ENCODE measurements at regions not wholly inside any gene's neighbourhood (a gene's known extent, or its start where the extent isn't known, plus 50 kb on each side); places are given as distances from the start of the nearest gene placed in this dataset.

- Histone ChIP-seq H4K20me1 (ENCODE audit: insufficient read depth, low read length, poor library complexity, severe bottlenecking) (no peaks in the 10 kb centered on the region), H3K9ac (ENCODE audit: low read depth, low read length, poor library complexity, severe bottlenecking) (no peak overlapping the region), H3K9me2 (replicated peaks; ENCODE audit: low read depth, low read length) (no peaks in the 10 kb centered on the region), H3K4me3 (ENCODE audit: low read length, poor library complexity, severe bottlenecking) (no peak overlapping the region), H3K27me3 (ENCODE audit: insufficient read depth, low read length, poor library complexity, severe bottlenecking) (no peaks in the 10 kb centered on the region), H2AFZ (ENCODE audit: low read length) (no peak overlapping the region), H3K79me2 (ENCODE audit: insufficient read depth, low read length) (no peaks in the 10 kb centered on the region), H3K36me3 (ENCODE audit: insufficient read depth, low read length) (no peaks in the 10 kb centered on the region), H3K4me1 (ENCODE audit: insufficient read depth, low read length, poor library complexity, severe bottlenecking) (no peaks in the 10 kb centered on the region), H3F3A (ENCODE audit: low read depth) (no peaks in the 10 kb centered on the region), H3K9me3 (ENCODE audit: insufficient read depth, low read depth, low read length) (no peaks in the 10 kb centered on the region), H3K4me2 (ENCODE audit: low read depth, low read length, poor library complexity, severe bottlenecking) (no peak overlapping the region)
- TF ChIP-seq CTCF (conservative IDR thresholded peaks at IDR 0.05; ENCODE audit: low read length), result no peak
- no peak for TF ChIP-seq EZH2phosphoT487 (IDR thresholded peaks at IDR 0.05; ENCODE audit: borderline replicate concordance)
These were observed 297.9 kb downstream of the EN1 start for GRCh38 chr2:118549503-118549902.

- no peaks in the 10 kb centered on the region for H3F3A ChIP-seq (ENCODE audit: low read depth)
- no peak for TF ChIP-seq CTCF (conservative IDR thresholded peaks at IDR 0.05; ENCODE audit: low read length)
- TF ChIP-seq EZH2phosphoT487 (IDR thresholded peaks at IDR 0.05; ENCODE audit: borderline replicate concordance), result no peak
These were observed 298.5 kb downstream of the EN1 start for GRCh38 chr2:118548880-118549488.

GRCh38 chr2:118539290-118539689 is 308.2 kb downstream of the EN1 start:
- H3K4me1 ChIP-seq (ENCODE audit: insufficient read depth, low read length, poor library complexity, severe bottlenecking), result no peaks in the 10 kb centered on the region
- no peaks in the 10 kb centered on the region for H3K27me3 ChIP-seq (ENCODE audit: insufficient read depth, low read length, poor library complexity, severe bottlenecking)
- no peaks in the 10 kb centered on the region for H3K9me3 ChIP-seq (ENCODE audit: insufficient read depth, low read depth, low read length)
- TF ChIP-seq CTCF (conservative IDR thresholded peaks at IDR 0.05; ENCODE audit: low read length) (peak; percentile 40), EZH2phosphoT487 (IDR thresholded peaks at IDR 0.05; ENCODE audit: borderline replicate concordance) (no peak)
- no peak overlapping the region for H2AFZ ChIP-seq (ENCODE audit: low read length)
- H3K4me3 ChIP-seq (ENCODE audit: low read length, poor library complexity, severe bottlenecking), result no peak overlapping the region
- H3K79me2 ChIP-seq (ENCODE audit: insufficient read depth, low read length), result no peaks in the 10 kb centered on the region
- no peak overlapping the region for H3K9ac ChIP-seq (ENCODE audit: low read depth, low read length, poor library complexity, severe bottlenecking)
- H4K20me1 ChIP-seq (ENCODE audit: insufficient read depth, low read length, poor library complexity, severe bottlenecking), result no peaks in the 10 kb centered on the region
- H3K4me2 ChIP-seq (ENCODE audit: low read depth, low read length, poor library complexity, severe bottlenecking), result no peak overlapping the region
- H3K9me2 ChIP-seq (replicated peaks; ENCODE audit: low read depth, low read length), result no peaks in the 10 kb centered on the region
- no peaks in the 10 kb centered on the region for H3K36me3 ChIP-seq (ENCODE audit: insufficient read depth, low read length)
- no peaks in the 10 kb centered on the region for H3F3A ChIP-seq (ENCODE audit: low read depth)

More at GRCh38 chr2:118548880-118549488, 298.5 kb downstream of the EN1 start:
- Histone ChIP-seq H2AFZ (ENCODE audit: low read length) (no peak overlapping the region), H3K9ac (ENCODE audit: low read depth, low read length, poor library complexity, severe bottlenecking) (no peak overlapping the region), H3K36me3 (ENCODE audit: insufficient read depth, low read length) (no peaks in the 10 kb centered on the region), H3K4me1 (ENCODE audit: insufficient read depth, low read length, poor library complexity, severe bottlenecking) (no peaks in the 10 kb centered on the region), H4K20me1 (ENCODE audit: insufficient read depth, low read length, poor library complexity, severe bottlenecking) (no peaks in the 10 kb centered on the region), H3K9me2 (replicated peaks; ENCODE audit: low read depth, low read length) (no peaks in the 10 kb centered on the region), H3K4me2 (ENCODE audit: low read depth, low read length, poor library complexity, severe bottlenecking) (no peak overlapping the region), H3K4me3 (ENCODE audit: low read length, poor library complexity, severe bottlenecking) (no peak overlapping the region), H3K27me3 (ENCODE audit: insufficient read depth, low read length, poor library complexity, severe bottlenecking) (no peaks in the 10 kb centered on the region), H3K9me3 (ENCODE audit: insufficient read depth, low read depth, low read length) (no peaks in the 10 kb centered on the region), H3K79me2 (ENCODE audit: insufficient read depth, low read length) (no peaks in the 10 kb centered on the region)
